ENCODE measurements at regions not wholly inside any gene's neighbourhood (a gene's known extent, or its start where the extent isn't known, plus 50 kb on each side); places are given as distances from the start of the nearest gene placed in this dataset.

- TF ChIP-seq CTCF (conservative IDR thresholded peaks at IDR 0.05 in 1 of 2, IDR thresholded peaks at IDR 0.05 in 1 of 2; ENCODE audit: low read depth in 1 of 2, low read length in 2 of 2) (no peak), EZH2 (IDR thresholded peaks at IDR 0.05; ENCODE audit: low read length, missing control alignments) (no peak)
Observed at GRCh38 chr4:159910721-159911120, 807.8 kb downstream of the RAPGEF2 start.

Measured in fibroblast of lung (primary cell).